Retinal pigment epithelial cell (primary cell): ENCODE measurements at regions not wholly inside any gene's neighbourhood (a gene's known extent, or its start where the extent isn't known, plus 50 kb on each side); places are given as distances from the start of the nearest gene placed in this dataset.

Experiments
- DNase-seq: peaks from one replicate; pipeline ENCODE4 v3.0.0-alpha.2; 2010; ENCODE audit warnings: low read depth
- H3K4me3 ChIP-seq: 2 replicates; pipeline ENCODE4 v1.5.1; 2011; ENCODE audit warnings: mild to moderate bottlenecking, low read length, control low read depth, moderate library complexity
- CTCF ChIP-seq: conservative IDR thresholded peaks from 2 replicates; pipeline ENCODE4 v1.5.1; 2011; ENCODE audit warnings: low read depth, low read length, control low read depth, inconsistent platforms

GRCh38 chr4:156710365-156711192 lies 261.0 kb downstream of the PDGFC start:
- H3K4me3 ChIP-seq = no peak overlapping the region
- peak; percentile 13 for DNase-seq
- TF ChIP-seq CTCF = no peak

GRCh38 chr4:156705311-156705710 lies 266.3 kb downstream of the PDGFC start:
- no peak for TF ChIP-seq CTCF
- no peak for DNase-seq
- no peak overlapping the region for H3K4me3 ChIP-seq

- no peak for DNase-seq
These were observed 276.4 kb downstream of the PDGFC start for GRCh38 chr4:156695163-156695562.

GRCh38 chr4:156694413-156694812 lies 277.2 kb downstream of the PDGFC start:
- no peak for TF ChIP-seq CTCF
- no peak overlapping the region for H3K4me3 ChIP-seq
- no peak for DNase-seq

More at GRCh38 chr4:156695163-156695562, 276.4 kb downstream of the PDGFC start:
- H3K4me3 ChIP-seq = no peak overlapping the region
- no peak for TF ChIP-seq CTCF

GRCh38 chr4:156693557-156693956 lies 278.0 kb downstream of the PDGFC start:
- DNase-seq = no peak
- no peak overlapping the region for H3K4me3 ChIP-seq
- no peak for TF ChIP-seq CTCF

GRCh38 chr4:156692016-156692415 lies 279.6 kb downstream of the PDGFC start:
- DNase-seq = no peak
- no peak overlapping the region for H3K4me3 ChIP-seq
- TF ChIP-seq CTCF = no peak

GRCh38 chr4:156690572-156690971 lies 281.0 kb downstream of the PDGFC start:
- DNase-seq = no peak
- H3K4me3 ChIP-seq = no peak overlapping the region
- TF ChIP-seq CTCF = no peak
